DOHH2 (cell line): ENCODE measurements at regions not wholly inside any gene's neighbourhood (a gene's known extent, or its start where the extent isn't known, plus 50 kb on each side); places are given as distances from the start of the nearest gene placed in this dataset.

ENCODE experiments used
- EZH2phosphoT487 ChIP-seq: fragments of 200-600 bp; sonication (generic); IDR thresholded peaks from 2 replicates; pipeline ENCODE4 v1.6.1; 2017; ENCODE audit warnings: borderline replicate concordance, mild to moderate bottlenecking, antibody characterized with exemption, low read length, moderate library complexity, mixed read lengths
- TF ChIP-seq, protein P1 (sequence below): fragments of 200-600 bp; sonication (generic); IDR thresholded peaks from one replicate; pipeline ENCODE4 v1.5.1; 2014; ENCODE audit warnings: antibody characterized with exemption, mild to moderate bottlenecking, low read depth, low read length; ENCODE audit not compliant: poor library complexity, severe bottlenecking

DNA sequence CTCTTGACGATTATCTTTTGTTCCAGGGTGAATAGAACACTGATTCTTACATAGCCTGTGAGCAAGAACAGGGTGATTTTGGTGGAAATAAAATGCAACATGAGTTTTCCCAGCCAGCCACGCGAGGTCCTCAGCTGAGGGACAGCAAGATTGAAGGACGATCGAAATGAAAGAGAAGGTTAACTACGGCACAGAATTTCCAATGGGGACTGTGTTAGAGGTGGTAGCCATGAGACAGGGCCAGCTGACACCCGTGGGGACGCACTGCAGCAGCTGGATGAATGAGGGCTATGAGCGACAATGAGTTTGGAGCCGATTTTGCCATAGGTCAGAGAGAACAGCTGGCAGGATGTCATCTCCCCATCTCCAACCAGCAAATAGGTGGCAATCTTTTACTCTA lies 243.4 kb upstream of the PELI2 start:
- TF ChIP-seq, protein P1, sequence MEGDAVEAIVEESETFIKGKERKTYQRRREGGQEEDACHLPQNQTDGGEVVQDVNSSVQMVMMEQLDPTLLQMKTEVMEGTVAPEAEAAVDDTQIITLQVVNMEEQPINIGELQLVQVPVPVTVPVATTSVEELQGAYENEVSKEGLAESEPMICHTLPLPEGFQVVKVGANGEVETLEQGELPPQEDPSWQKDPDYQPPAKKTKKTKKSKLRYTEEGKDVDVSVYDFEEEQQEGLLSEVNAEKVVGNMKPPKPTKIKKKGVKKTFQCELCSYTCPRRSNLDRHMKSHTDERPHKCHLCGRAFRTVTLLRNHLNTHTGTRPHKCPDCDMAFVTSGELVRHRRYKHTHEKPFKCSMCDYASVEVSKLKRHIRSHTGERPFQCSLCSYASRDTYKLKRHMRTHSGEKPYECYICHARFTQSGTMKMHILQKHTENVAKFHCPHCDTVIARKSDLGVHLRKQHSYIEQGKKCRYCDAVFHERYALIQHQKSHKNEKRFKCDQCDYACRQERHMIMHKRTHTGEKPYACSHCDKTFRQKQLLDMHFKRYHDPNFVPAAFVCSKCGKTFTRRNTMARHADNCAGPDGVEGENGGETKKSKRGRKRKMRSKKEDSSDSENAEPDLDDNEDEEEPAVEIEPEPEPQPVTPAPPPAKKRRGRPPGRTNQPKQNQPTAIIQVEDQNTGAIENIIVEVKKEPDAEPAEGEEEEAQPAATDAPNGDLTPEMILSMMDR, result no peak
- no peak for TF ChIP-seq EZH2phosphoT487
